ENCODE measurements at regions not wholly inside any gene's neighbourhood (a gene's known extent, or its start where the extent isn't known, plus 50 kb on each side); places are given as distances from the start of the nearest gene placed in this dataset.
"Not testable (repeated sequence)": the region's sequence is repeated elsewhere in the genome, so short reads cannot be mapped to it uniquely, and the experiment has no call there.

DNA sequence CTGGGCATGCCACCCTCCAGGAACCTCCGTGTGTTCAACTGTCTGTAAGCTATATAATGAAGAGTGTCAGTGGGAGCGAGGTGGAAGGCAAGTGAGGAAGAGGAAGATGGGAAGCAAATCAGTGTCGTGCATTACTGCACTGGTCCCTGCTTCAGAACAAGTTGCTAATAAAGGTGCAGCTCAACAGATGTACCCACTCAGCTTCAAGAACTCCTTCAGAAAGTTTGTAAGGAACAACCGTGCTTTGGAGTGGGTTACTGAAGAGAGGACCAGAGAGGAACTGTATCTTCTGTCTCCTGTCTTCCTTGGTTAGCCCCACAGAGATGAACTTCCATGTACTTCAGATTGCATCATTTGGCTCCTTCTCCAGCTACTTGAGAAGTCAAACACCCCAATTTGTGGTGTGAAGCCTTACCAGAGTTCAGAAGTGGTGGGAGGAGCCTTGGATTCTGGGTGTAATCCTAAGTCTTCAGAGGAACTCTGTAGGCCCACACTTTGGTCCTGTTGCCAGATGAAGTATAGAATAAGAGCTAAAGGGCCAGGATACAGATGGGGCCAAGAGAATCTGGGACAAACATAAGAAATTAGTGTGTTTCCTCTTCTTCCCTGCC is 290.5 kb upstream of the PROX1 start:
- TF ChIP-seq CTCF (IDR thresholded peaks at IDR 0.05; ENCODE audit: low read depth, low read length, missing control alignments) = no peak
- no peak for DNase-seq (ENCODE audit: low read depth)
- in situ Hi-C loops (cut with HindIII; ENCODE audit: low sequenced_read_pairs) = no loop called here
- H3K4me3 ChIP-seq (ENCODE audit: low read depth, low read length) = no peak overlapping the region

DNA sequence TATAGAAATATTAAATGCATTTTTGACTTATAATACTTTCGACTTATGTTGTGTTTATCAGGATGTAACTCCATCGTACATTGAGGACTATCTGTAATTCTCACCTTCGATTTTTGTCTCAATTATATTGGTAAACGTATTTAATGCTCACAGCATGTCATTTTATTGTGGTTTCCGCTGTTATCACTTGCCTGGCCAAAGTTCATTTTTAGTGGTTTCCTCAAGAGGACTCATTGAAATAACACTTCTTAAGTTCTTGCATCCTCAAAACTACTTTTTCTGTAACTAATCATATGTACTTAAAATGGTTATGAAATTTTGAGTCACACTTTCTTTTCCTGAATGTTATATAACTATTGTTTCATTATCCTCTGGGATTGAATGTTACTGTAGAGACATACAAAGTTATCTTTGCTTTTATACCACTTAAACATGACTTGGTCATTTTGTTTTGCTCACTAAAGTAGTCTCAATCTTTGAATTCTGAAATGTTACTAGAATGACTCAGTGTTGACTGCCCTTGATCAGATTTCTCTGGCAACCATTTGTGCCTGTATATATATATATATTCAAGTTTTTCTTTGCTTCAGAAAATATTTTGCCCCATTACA is 289.6 kb upstream of the PROX1 start:
- no peak for DNase-seq (ENCODE audit: low read depth)

GRCh38 chr1:213702703-213703102 is 285.1 kb upstream of the PROX1 start:
- no peak for DNase-seq (ENCODE audit: low read depth)
- TF ChIP-seq CTCF (IDR thresholded peaks at IDR 0.05; ENCODE audit: low read depth, low read length, missing control alignments) = no peak
- no peak overlapping the region for H3K4me3 ChIP-seq (ENCODE audit: low read depth, low read length)
- in situ Hi-C loops (cut with HindIII; ENCODE audit: low sequenced_read_pairs) = no loop called here

More for the DNA sequence above, 289.6 kb upstream of the PROX1 start:
- in situ Hi-C loops (cut with HindIII; ENCODE audit: low sequenced_read_pairs) = no loop called here
- no peak for TF ChIP-seq CTCF (IDR thresholded peaks at IDR 0.05; ENCODE audit: low read depth, low read length, missing control alignments)
- no peak overlapping the region for H3K4me3 ChIP-seq (ENCODE audit: low read depth, low read length)

- in situ Hi-C loops (cut with HindIII; ENCODE audit: low sequenced_read_pairs) = no loop called here
Measured at GRCh38 chr1:213704941-213705340, 282.8 kb upstream of the PROX1 start.

DNA sequence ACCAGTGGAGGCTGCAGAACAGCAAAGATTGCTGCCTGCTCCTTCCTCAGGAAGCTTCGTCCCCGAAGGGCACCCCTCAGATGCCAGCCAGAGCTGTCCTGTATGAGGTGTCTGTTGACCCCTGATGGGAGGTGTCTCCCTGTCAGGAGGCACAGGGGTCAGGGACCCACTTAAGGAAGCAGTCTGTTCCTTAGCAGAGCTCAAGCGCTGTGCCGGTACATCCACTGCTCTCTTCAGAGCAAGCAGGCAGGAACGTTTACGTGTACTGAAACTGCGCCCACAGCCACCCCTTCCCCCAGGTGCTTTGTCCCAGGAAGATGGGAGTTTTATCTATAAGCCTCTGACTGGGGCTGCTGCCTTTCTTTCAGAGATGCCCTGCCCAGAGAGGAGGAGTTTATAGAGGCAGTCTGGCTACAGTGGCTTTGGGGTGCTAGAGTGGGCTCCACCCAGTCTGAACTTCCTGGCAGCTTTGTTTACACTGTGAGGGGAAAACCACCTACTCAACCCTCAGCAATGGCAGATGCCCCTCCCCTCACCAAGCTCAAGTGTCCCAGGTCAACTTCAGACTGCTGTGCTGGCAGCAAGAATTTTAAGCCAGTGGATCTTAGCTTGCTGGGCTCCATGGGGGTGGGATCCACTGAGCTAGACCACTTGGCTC is 275.8 kb upstream of the PROX1 start:
- H3K4me3 ChIP-seq (ENCODE audit: low read depth, low read length); DNase-seq (ENCODE audit: low read depth); in situ Hi-C loops (cut with HindIII; ENCODE audit: low sequenced_read_pairs): not testable (repeated sequence)

More at GRCh38 chr1:213704941-213705340, 282.8 kb upstream of the PROX1 start:
- no peak for DNase-seq (ENCODE audit: low read depth)
- no peak overlapping the region for H3K4me3 ChIP-seq (ENCODE audit: low read depth, low read length)
- no peak for TF ChIP-seq CTCF (IDR thresholded peaks at IDR 0.05; ENCODE audit: low read depth, low read length, missing control alignments)

- no peak overlapping the region for H3K4me3 ChIP-seq (ENCODE audit: low read depth, low read length)
- no peak for TF ChIP-seq CTCF (IDR thresholded peaks at IDR 0.05; ENCODE audit: low read depth, low read length, missing control alignments)
- DNase-seq (ENCODE audit: low read depth) = no peak
- in situ Hi-C loops (cut with HindIII; ENCODE audit: low sequenced_read_pairs) = no loop called here
Measured at GRCh38 chr1:213714645-213715044, 273.1 kb upstream of the PROX1 start.

DNA sequence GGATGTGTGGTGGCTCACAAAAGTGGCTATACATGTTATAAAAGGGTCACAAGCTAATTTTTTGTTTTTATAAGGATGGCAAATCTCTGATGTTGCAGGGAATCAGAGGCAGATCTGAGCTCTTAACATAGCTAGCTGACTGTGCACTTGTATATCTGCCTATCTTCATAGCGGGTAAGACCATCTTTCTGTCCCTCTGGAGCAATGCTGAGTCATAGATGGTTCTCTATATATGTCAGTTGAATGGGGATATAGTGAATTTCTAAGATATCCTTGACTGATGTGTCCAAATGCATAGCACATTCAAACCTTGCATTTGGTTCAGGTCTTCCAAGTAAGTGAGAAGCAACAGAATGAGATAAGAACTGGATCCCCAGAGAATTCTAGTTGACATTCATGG is 272.6 kb upstream of the PROX1 start:
- in situ Hi-C loops (cut with HindIII; ENCODE audit: low sequenced_read_pairs) = no loop called here
- DNase-seq (ENCODE audit: low read depth) = no peak
- no peak overlapping the region for H3K4me3 ChIP-seq (ENCODE audit: low read depth, low read length)
- no peak for TF ChIP-seq CTCF (IDR thresholded peaks at IDR 0.05; ENCODE audit: low read depth, low read length, missing control alignments)
